Neural progenitor cell (in vitro differentiated cells): ENCODE measurements at regions not wholly inside any gene's neighbourhood (a gene's known extent, or its start where the extent isn't known, plus 50 kb on each side); places are given as distances from the start of the nearest gene placed in this dataset.
"Not testable (repeated sequence)": the region's sequence is repeated elsewhere in the genome, so short reads cannot be mapped to it uniquely, and the experiment has no call there.

ENCODE experiments used
- DNase-seq: peaks from one replicate; pipeline ENCODE4 v3.0.0-alpha.2; 2016; ENCODE audit warnings: low spot score
- H2AFZ ChIP-seq: fragments of 200-600 bp; sonication (generic); replicated peaks from 2 replicates; pipeline ENCODE4 v1.6.1; 2016; ENCODE audit warnings: antibody characterized with exemption
- H3F3A ChIP-seq: fragments of 200-600 bp; sonication (generic); 2 replicates; pipeline ENCODE4 v1.6.1; 2016; ENCODE audit warnings: antibody characterized with exemption, low read depth
- H3K27ac ChIP-seq: fragments of 200-600 bp; sonication (generic); 2 replicates; pipeline ENCODE4 v1.5.1; 2016; ENCODE audit warnings: mild to moderate bottlenecking
- H3K27me3 ChIP-seq: fragments of 200-600 bp; sonication (generic); 2 replicates; pipeline ENCODE4 v1.6.1; 2016; ENCODE audit warnings: mild to moderate bottlenecking, moderate library complexity
- H3K36me3 ChIP-seq: fragments of 200-600 bp; sonication (generic); 2 replicates; pipeline ENCODE4 v1.5.1; 2016
- H3K4me1 ChIP-seq: fragments of 200-600 bp; sonication (generic); 2 replicates; pipeline ENCODE4 v1.6.1; 2016; ENCODE audit warnings: mixed run types
- H3K4me2 ChIP-seq: fragments of 200-600 bp; sonication (generic); 2 replicates; pipeline ENCODE4 v1.6.1; 2016
- H3K4me3 ChIP-seq: fragments of 200-600 bp; sonication (generic); 2 replicates; pipeline ENCODE4 v1.5.1; 2016
- H3K79me2 ChIP-seq: fragments of 200-600 bp; sonication (generic); 2 replicates; pipeline ENCODE4 v1.6.1; 2016; ENCODE audit warnings: low read depth
- H3K9ac ChIP-seq: fragments of 200-600 bp; sonication (generic); 2 replicates; pipeline ENCODE4 v1.6.1; 2016
- H3K9me3 ChIP-seq: fragments of 200-600 bp; sonication (generic); 2 replicates; pipeline ENCODE4 v1.5.1; 2016; ENCODE audit warnings: low read depth
- H4K20me1 ChIP-seq: fragments of 200-600 bp; sonication (generic); 2 replicates; pipeline ENCODE4 v1.6.1; 2016; ENCODE audit warnings: low read depth
- H3K27ac Mint-ChIP-seq: 3 replicates; pipeline ENCODE4 v1.8.0; 2021; ENCODE audit warnings: mixed read lengths
- H3K27me3 Mint-ChIP-seq: 2 replicates; pipeline ENCODE4 v1.8.0; 2022; ENCODE audit warnings: low read depth, mild to moderate bottlenecking, inconsistent platforms, moderate library complexity, mixed read lengths; ENCODE audit not compliant: insufficient read depth
- H3K36me3 Mint-ChIP-seq: 3 replicates; pipeline ENCODE4 v1.8.0; 2021; ENCODE audit warnings: mixed read lengths
- H3K4me1 Mint-ChIP-seq: 3 replicates; pipeline ENCODE4 v1.8.0; 2021; ENCODE audit warnings: mixed read lengths
- H3K4me3 Mint-ChIP-seq: 3 replicates; pipeline ENCODE4 v1.8.0; 2021; ENCODE audit warnings: mild to moderate bottlenecking, moderate library complexity, mixed read lengths
- H3K9me3 Mint-ChIP-seq: 3 replicates; pipeline ENCODE4 v1.8.0; 2020; ENCODE audit warnings: mixed read lengths
- CTCF ChIP-seq: fragments of 200-600 bp; sonication (generic); IDR thresholded peaks from 2 replicates; pipeline ENCODE4 v1.5.1; 2017; ENCODE audit warnings: antibody characterized with exemption, mild to moderate bottlenecking
- EZH2 ChIP-seq: fragments of 200-600 bp; sonication (generic); IDR thresholded peaks from 2 replicates; pipeline ENCODE4 v1.6.1; 2017; ENCODE audit warnings: antibody characterized with exemption, mild to moderate bottlenecking, moderate library complexity
- EZH2phosphoT487 ChIP-seq: fragments of 200-600 bp; sonication (generic); IDR thresholded peaks from 2 replicates; pipeline ENCODE4 v1.6.1; 2017; ENCODE audit warnings: antibody characterized with exemption

GRCh38 chr2:189995679-189996078 lies 66.8 kb downstream of the MSTN start:
- no peak for DNase-seq
- no peak overlapping the region for H3K27ac ChIP-seq
- H3K4me3 Mint-ChIP-seq: no peak overlapping the region
- no peaks in the 10 kb centered on the region for H4K20me1 ChIP-seq
- no peaks in the 10 kb centered on the region for H3F3A ChIP-seq
- H3K27ac Mint-ChIP-seq: no peak overlapping the region
- H3K4me1 Mint-ChIP-seq: no peaks in the 10 kb centered on the region
- H3K9ac ChIP-seq: no peak overlapping the region
- H3K36me3 Mint-ChIP-seq: peaks cover 1% of the 10 kb centered on the region
- H3K9me3 ChIP-seq: no peaks in the 10 kb centered on the region
- no peaks in the 10 kb centered on the region for H3K4me1 ChIP-seq
- H3K4me2 ChIP-seq: no peak overlapping the region
- no peaks in the 10 kb centered on the region for H3K27me3 Mint-ChIP-seq
- no peak overlapping the region for H3K4me3 ChIP-seq
- TF ChIP-seq CTCF (no peak), EZH2 (no peak), EZH2phosphoT487 (no peak)
- no peaks in the 10 kb centered on the region for H3K79me2 ChIP-seq
- no peak overlapping the region for H2AFZ ChIP-seq
- H3K27me3 ChIP-seq: no peaks in the 10 kb centered on the region
- no peaks in the 10 kb centered on the region for H3K36me3 ChIP-seq
- H3K9me3 Mint-ChIP-seq: peaks cover 15% of the 10 kb centered on the region

- peaks cover 2% of the 10 kb centered on the region for H3K27me3 Mint-ChIP-seq
- Histone ChIP-seq H4K20me1 (no peaks in the 10 kb centered on the region), H3K9ac (no peak overlapping the region), H3K4me1 (no peaks in the 10 kb centered on the region), H3K4me2 (no peak overlapping the region), H3K27me3 (no peaks in the 10 kb centered on the region), H3K36me3 (no peaks in the 10 kb centered on the region), H3F3A (no peaks in the 10 kb centered on the region), H3K27ac (no peak overlapping the region), H2AFZ (no peak overlapping the region), H3K9me3 (no peaks in the 10 kb centered on the region), H3K4me3 (no peak overlapping the region), H3K79me2 (no peaks in the 10 kb centered on the region)
- no peak overlapping the region for H3K27ac Mint-ChIP-seq
- H3K4me3 Mint-ChIP-seq: no peak overlapping the region
- peaks cover 20% of the 10 kb centered on the region for H3K9me3 Mint-ChIP-seq
- no peaks in the 10 kb centered on the region for H3K4me1 Mint-ChIP-seq
- TF ChIP-seq CTCF: peak; percentile 56
- TF ChIP-seq EZH2phosphoT487: no peak
- no peaks in the 10 kb centered on the region for H3K36me3 Mint-ChIP-seq
- DNase-seq: peak; percentile 11
Measured at GRCh38 chr2:189982780-189983394, 79.6 kb downstream of the MSTN start.

GRCh38 chr2:189982087-189982486 lies 80.4 kb downstream of the MSTN start:
- Histone ChIP-seq H3K27ac (no peak overlapping the region), H2AFZ (no peak overlapping the region), H3K4me2 (no peak overlapping the region), H3K4me3 (no peak overlapping the region), H4K20me1 (no peaks in the 10 kb centered on the region), H3K27me3 (no peaks in the 10 kb centered on the region), H3F3A (no peaks in the 10 kb centered on the region), H3K9ac (no peak overlapping the region), H3K79me2 (no peaks in the 10 kb centered on the region), H3K9me3 (no peaks in the 10 kb centered on the region), H3K4me1 (no peaks in the 10 kb centered on the region), H3K36me3 (no peaks in the 10 kb centered on the region)
- H3K4me1 Mint-ChIP-seq: no peaks in the 10 kb centered on the region
- peaks cover 22% of the 10 kb centered on the region for H3K9me3 Mint-ChIP-seq
- no peak for DNase-seq
- peaks cover 2% of the 10 kb centered on the region for H3K27me3 Mint-ChIP-seq
- no peaks in the 10 kb centered on the region for H3K36me3 Mint-ChIP-seq
- TF ChIP-seq EZH2phosphoT487 (no peak), CTCF (no peak), EZH2 (no peak)
- no peak overlapping the region for H3K4me3 Mint-ChIP-seq
- no peak overlapping the region for H3K27ac Mint-ChIP-seq

GRCh38 chr2:189976488-189976887 lies 86.0 kb downstream of the MSTN start:
- not testable (repeated sequence) for H3K4me1 Mint-ChIP-seq, H3K27me3 Mint-ChIP-seq, H3K27ac ChIP-seq, H4K20me1 ChIP-seq, H3K79me2 ChIP-seq, H3K9ac ChIP-seq, H3K4me1 ChIP-seq, H3F3A ChIP-seq, H2AFZ ChIP-seq, H3K27ac Mint-ChIP-seq, H3K27me3 ChIP-seq, H3K36me3 Mint-ChIP-seq, H3K9me3 ChIP-seq, H3K4me2 ChIP-seq, DNase-seq, H3K36me3 ChIP-seq, H3K4me3 Mint-ChIP-seq, H3K4me3 ChIP-seq
- peaks cover 18% of the 10 kb centered on the region for H3K9me3 Mint-ChIP-seq
